ENCODE measurements at regions not wholly inside any gene's neighbourhood (a gene's known extent, or its start where the extent isn't known, plus 50 kb on each side); places are given as distances from the start of the nearest gene placed in this dataset.

- no peak for TF ChIP-seq CTCF (IDR thresholded peaks at IDR 0.05)
- ChIA-PET CTCF (no interaction called here), POLR2A (no interaction called here)
- H3K27ac Mint-ChIP-seq: no peak overlapping the region
- H3K36me3 Mint-ChIP-seq (ENCODE audit: low read depth): no peaks in the 10 kb centered on the region
- no peaks in the 10 kb centered on the region for H3K27me3 Mint-ChIP-seq
- ATAC-seq (ENCODE audit: low read depth): no peak
- peaks cover 2% of the 10 kb centered on the region for H3K9me3 Mint-ChIP-seq
- no peak for DNase-seq
- no peaks in the 10 kb centered on the region for H3K4me1 Mint-ChIP-seq
- intact Hi-C loops (cut with micrococcal nuclease): no loop called here
- no peak overlapping the region for H3K4me3 Mint-ChIP-seq
These were observed 105.0 kb downstream of the TUSC1 start for GRCh38 chr9:25573281-25573680.

GRCh38 chr9:25571491-25571890 lies 106.8 kb downstream of the TUSC1 start:
- ATAC-seq (ENCODE audit: low read depth): no peak
- POLR2A ChIA-PET: no interaction called here
- intact Hi-C loops (cut with micrococcal nuclease): no loop called here
- Mint-ChIP-seq H3K9me3 (peaks cover 2% of the 10 kb centered on the region), H3K27ac (no peak overlapping the region), H3K4me1 (no peaks in the 10 kb centered on the region), H3K36me3 (ENCODE audit: low read depth) (no peaks in the 10 kb centered on the region), H3K27me3 (no peaks in the 10 kb centered on the region), H3K4me3 (no peak overlapping the region)
- DNase-seq: no peak
- CTCF ChIA-PET: no interaction called here
- no peak for TF ChIP-seq CTCF (IDR thresholded peaks at IDR 0.05)

- no peak for ATAC-seq (ENCODE audit: low read depth)
- ChIA-PET POLR2A (no interaction called here), CTCF (no interaction called here)
- Mint-ChIP-seq H3K4me3 (no peak overlapping the region), H3K9me3 (peaks cover 5% of the 10 kb centered on the region), H3K4me1 (no peaks in the 10 kb centered on the region), H3K27ac (no peak overlapping the region), H3K36me3 (ENCODE audit: low read depth) (no peaks in the 10 kb centered on the region), H3K27me3 (no peaks in the 10 kb centered on the region)
- intact Hi-C loops (cut with micrococcal nuclease): no loop called here
- no peak for TF ChIP-seq CTCF (IDR thresholded peaks at IDR 0.05)
- no peak for DNase-seq
These were observed 107.4 kb downstream of the TUSC1 start for GRCh38 chr9:25570802-25571201.

- ChIA-PET CTCF (no interaction called here), POLR2A (no interaction called here)
- intact Hi-C loops (cut with micrococcal nuclease): no loop called here
- no peak for TF ChIP-seq CTCF (IDR thresholded peaks at IDR 0.05)
- H3K4me1 Mint-ChIP-seq: no peaks in the 10 kb centered on the region
- H3K4me3 Mint-ChIP-seq: no peak overlapping the region
- DNase-seq (no peak), ATAC-seq (ENCODE audit: low read depth) (no peak)
- no peaks in the 10 kb centered on the region for H3K27me3 Mint-ChIP-seq
- peaks cover 13% of the 10 kb centered on the region for H3K9me3 Mint-ChIP-seq
- no peak overlapping the region for H3K27ac Mint-ChIP-seq
- H3K36me3 Mint-ChIP-seq (ENCODE audit: low read depth): no peaks in the 10 kb centered on the region
These were observed 116.1 kb downstream of the TUSC1 start for GRCh38 chr9:25562101-25562500.

- no peaks in the 10 kb centered on the region for H3K36me3 Mint-ChIP-seq (ENCODE audit: low read depth)
- no peaks in the 10 kb centered on the region for H3K27me3 Mint-ChIP-seq
- no peak overlapping the region for H3K4me3 Mint-ChIP-seq
- CTCF ChIA-PET: no interaction called here
- intact Hi-C loops (cut with micrococcal nuclease): no loop called here
- no peak overlapping the region for H3K27ac Mint-ChIP-seq
- no peaks in the 10 kb centered on the region for H3K4me1 Mint-ChIP-seq
- POLR2A ChIA-PET: no interaction called here
- no peak for TF ChIP-seq CTCF (IDR thresholded peaks at IDR 0.05)
- H3K9me3 Mint-ChIP-seq: peaks cover 4% of the 10 kb centered on the region
- DNase-seq: no peak
- no peak for ATAC-seq (ENCODE audit: low read depth)
These were observed 120.5 kb downstream of the TUSC1 start for GRCh38 chr9:25557645-25558300.

All from activated B cell treated with CpG ODN at 0.5 μM for 24 hours (primary cell).